HG03175 (cell line): ENCODE measurements at regions not wholly inside any gene's neighbourhood (a gene's known extent, or its start where the extent isn't known, plus 50 kb on each side); places are given as distances from the start of the nearest gene placed in this dataset.

ENCODE experiments used
- ATAC-seq: cut with Tn5 transposase; IDR thresholded peaks from one replicate; pipeline ENCODE4 v1.9.1; 2021; ENCODE audit warnings: mild to moderate bottlenecking, moderate library complexity; ENCODE audit not compliant: unreplicated experiment

GRCh38 chr10:58016614-58017013 lies 251.1 kb downstream of the IPMK start:
- no peak for ATAC-seq

DNA sequence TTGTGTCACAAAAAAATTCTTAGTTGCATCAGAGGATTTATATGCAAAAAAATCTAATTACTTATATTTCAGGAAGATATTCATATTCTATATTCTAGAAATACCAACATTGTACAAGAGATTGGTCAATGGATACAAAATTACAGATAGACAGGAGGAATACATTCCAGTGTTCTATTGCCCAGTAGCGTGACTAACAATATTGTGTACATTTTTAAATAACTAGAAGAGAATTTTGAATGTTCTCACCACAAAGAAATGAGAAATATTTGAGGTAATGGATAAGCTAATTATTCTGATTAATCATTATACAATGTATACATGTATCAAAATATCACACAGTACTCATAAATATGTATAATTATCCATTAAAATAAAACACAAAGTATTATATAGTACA lies 253.3 kb downstream of the IPMK start:
- no peak for ATAC-seq

GRCh38 chr10:58013406-58013805 lies 254.3 kb downstream of the IPMK start:
- no peak for ATAC-seq

GRCh38 chr10:58010073-58010702 lies 257.5 kb downstream of the IPMK start:
- ATAC-seq: no peak

DNA sequence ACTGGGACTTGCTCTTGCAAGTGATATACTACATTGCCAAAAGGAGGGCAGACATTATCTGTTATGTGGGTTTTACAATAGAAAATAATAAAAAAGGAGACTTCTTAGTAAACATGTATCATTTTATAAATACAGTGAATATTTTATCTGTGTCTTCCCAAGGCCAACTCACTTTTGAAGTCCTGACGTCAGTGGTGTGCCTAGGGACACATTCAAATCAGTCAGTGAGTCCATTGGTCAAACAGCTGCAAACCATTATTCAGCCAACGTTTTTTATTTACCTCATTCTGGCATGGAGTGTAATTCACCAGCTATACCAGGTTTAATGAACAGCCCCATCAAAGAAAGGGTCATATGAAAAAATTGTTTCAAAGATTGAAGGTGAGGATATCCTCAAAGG lies 263.7 kb downstream of the IPMK start:
- no peak for ATAC-seq

DNA sequence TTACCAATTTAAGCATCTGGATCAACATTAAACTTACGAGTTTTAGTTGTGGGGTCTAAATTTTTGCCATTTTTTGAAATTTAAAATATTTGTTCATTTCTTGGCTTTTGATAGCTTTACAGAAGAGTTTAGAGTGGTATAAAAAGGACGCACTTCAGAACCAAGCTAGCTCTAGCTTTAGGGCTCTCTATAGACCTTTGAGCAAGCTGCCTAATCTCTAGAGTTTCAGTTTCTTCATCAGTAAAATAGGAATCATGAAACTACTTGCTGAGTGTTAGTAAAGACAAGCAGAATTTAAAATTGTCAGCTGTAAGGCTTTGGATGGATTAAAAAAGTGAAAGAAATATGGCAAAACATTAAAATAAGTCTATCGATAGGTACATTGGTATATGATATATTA lies 266.5 kb downstream of the IPMK start:
- ATAC-seq: no peak

GRCh38 chr10:57996536-57996935 lies 271.2 kb downstream of the IPMK start:
- no peak for ATAC-seq

GRCh38 chr10:57993302-57993701 lies 274.4 kb downstream of the IPMK start:
- ATAC-seq: no peak

DNA sequence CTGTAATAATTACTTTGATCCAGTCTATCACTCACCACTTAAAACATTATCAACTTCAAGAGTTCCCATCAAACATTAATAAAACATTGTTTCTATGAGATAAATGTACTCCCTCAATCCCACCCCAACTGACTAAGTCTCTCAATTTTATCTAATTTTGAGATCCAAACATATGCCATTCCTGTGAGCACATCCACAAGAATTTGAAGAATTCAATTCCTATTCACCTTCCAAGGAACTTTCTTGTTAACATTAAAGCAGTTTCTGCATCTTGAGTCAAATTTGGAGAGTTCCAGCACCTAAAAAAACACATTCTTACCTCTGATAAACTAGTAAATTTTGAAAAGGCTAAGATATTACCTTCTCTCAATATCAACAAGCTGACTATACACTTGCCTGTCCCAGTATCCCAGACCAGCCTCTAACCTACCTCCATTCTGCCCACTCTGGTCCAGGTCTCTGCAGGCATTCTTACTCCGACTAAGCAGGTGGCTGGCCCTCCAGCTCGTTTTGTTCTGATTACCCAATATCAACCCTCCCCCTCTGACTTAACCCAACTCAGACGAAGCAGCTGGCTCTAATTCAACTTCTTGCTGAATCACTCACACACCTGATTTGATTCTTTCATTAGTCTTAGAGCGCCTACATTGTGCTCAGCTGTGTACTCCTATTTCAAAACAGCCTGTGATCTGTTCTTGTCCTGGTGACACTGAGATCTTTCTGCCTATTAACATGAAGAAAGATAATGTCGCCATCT lies 275.2 kb downstream of the IPMK start:
- no peak for ATAC-seq

GRCh38 chr10:57988964-57989363 lies 278.7 kb downstream of the IPMK start:
- no peak for ATAC-seq

- ATAC-seq: no peak
Measured at GRCh38 chr10:57987055-57987721, 280.5 kb downstream of the IPMK start.

DNA sequence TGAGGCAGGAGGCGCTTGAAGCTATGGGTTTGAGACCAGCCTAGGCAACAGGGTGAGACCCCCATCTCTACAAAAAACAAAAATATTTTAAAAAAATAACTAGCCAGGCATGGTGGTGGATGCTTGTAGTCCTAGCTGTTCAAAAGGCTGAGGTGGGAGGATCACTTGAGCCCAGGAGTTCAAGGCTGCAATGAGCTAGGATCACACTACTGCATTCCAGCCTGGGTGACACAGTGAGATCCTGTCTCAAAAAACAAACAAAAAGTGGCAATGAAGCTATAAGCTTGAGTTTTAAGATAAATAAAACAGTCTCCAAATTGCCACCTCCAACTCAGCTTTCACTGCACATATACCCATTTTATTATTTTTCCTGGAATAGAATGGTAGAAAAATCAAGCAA lies 281.3 kb downstream of the IPMK start:
- no peak for ATAC-seq

- no peak for ATAC-seq
Measured at GRCh38 chr10:57983281-57983791, 284.4 kb downstream of the IPMK start.

DNA sequence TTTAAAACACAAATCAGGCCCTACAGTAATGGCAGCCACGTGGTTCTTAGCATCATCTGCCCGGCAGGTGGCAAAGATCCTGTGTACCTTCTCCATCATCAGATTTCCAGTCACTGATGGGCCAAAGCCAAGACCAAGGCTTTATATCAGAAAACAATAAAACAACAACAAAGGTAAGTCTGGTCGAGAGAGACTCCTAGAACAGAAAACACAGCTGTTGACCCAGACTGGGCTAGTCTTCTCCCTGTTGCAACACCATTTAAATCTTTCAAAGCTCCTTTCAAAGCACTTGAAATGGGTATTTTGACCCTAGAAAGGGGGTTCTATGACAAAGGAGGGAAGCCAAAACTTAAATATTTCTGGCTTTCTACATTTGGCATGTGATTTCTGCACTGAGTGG lies 285.6 kb downstream of the IPMK start:
- ATAC-seq: no peak

DNA sequence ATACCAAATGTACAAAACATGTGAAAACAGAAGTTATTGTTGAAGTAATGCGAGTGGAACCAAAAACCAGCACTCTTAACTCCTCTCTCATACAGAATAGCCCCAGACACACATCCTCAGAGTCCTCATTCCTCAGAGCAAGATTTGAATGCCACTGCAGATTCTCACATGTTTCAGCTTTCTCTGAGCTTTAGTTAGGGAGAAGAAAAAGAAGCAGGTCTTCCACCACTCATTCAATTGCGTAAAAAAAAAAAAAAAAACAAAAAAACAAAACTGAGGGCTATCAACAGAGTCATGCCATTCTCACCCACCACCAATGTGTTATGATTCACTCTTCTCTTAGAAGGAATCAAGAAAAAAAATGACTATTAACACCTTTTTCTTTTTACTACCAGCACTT lies 287.7 kb downstream of the IPMK start:
- no peak for ATAC-seq

DNA sequence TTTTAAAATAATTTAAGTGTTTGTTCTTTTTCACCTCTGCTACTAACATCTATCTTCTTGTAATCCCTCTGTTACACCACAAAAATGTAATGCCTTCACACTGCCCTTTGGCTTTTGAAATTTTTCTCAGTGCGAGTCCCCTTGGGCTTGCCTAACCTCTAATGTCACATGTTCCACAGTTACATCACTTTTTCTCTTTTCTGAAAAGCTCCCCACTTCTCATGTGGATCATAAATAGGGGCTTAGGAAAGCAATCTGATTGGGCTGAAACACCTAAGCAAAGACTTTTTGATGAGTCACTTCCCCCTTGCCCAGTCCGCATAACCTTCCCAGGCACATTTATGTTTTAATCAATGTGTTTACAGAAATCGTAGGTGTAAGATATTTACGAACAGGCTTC lies 288.2 kb downstream of the IPMK start:
- ATAC-seq: no peak

DNA sequence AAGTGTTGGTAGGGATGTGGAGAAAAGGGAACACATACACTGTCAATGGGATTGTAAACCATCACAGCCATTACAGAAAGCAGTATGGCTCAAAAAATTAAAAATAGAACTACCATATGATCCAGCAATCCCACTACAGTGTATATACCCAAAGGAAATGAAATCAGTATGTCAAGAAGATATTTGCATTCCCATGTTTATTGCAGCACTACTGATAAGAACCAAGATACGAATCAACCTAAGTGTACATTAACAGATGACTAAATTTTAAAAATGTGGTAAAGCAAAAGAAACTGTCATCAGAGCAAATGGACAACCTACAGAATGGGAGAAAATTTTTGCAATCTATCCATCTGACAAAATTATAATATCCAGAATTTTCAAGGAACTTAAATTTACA lies 290.4 kb downstream of the IPMK start:
- no peak for ATAC-seq

DNA sequence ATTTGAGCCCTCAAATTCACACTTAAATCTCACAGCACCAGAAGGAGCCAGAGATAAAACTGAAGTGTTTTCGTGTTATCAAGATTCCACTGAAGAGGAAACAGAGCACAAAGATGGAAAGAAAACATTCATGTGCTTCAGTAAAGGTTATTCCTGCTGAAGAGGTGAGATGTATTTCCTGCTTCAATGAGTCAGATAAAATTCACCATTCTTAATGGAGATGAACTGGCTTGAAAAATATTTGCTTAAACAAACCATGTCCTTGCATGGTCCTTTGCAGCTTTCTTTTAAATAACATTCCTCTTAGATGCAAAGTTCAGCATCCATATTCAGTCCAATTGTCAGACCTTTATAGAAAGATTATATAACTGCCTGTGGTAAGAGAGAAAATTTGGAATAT lies 294.2 kb downstream of the IPMK start:
- no peak for ATAC-seq

DNA sequence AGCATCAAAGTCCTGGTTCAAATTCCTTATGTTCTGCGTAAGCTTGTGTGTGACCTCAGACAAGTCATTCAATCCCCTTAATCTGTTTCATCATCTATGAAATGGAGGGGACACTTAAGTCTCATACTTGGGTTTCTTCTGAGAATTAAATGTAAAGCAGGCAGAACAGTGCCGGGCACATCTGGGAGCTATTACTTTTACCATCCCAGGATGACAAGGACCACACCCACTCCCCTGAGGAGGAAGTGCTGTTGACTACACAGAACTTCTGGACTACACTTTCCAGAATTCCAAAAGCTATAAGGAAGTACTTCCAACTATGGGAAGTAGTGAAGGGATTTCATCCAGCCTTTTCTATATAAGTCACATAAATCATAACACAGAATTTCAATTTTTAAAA lies 294.9 kb downstream of the IPMK start:
- ATAC-seq: no peak

DNA sequence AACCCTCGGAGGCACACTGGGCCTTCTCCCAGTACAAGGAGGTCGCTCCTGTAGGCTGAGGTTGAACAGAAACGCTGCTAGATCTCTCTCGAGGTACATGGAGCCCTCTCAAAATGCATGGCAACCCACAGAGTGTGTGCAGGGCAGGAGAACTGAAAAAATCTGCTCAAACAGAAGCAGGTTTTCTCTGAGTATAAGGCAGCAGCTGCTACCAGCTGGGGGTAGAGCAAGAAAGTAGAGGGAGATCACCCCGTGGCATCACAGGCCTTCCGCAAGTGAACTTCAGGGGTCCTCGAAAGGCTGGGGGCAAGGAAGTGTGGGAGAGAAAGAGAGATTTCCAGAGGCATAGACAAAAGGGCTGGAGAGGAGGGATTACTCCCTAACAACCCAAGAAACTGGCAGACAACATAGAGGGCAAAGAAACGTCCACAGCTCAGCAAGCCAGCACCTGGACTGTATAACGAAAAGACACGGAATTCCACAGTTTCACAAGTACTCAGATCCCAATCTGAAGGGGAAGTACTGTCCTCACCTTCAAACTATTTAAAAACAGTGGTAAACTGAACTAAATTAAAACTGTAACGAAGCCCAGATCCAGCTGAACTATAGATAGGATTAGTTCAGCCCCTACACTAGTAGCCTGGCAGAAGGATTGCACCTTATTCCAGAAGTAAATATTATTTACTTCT lies 299.2 kb downstream of the IPMK start:
- ATAC-seq: no peak

GRCh38 chr10:57964351-57964750 lies 303.3 kb downstream of the IPMK start:
- no peak for ATAC-seq
